ENCODE measurements at regions not wholly inside any gene's neighbourhood (a gene's known extent, or its start where the extent isn't known, plus 50 kb on each side); places are given as distances from the start of the nearest gene placed in this dataset.

GRCh38 chr18:51656249-51656648 is 458.8 kb upstream of the MEX3C start:
- Histone ChIP-seq H3K27ac (ENCODE audit: extremely low read depth, low read depth, low read length) (no peak overlapping the region), H3K9me1 (ENCODE audit: control insufficient read depth, insufficient read depth, low read length) (no peaks in the 10 kb centered on the region), H3K79me2 (ENCODE audit: control insufficient read depth, insufficient read depth, low read length) (no peaks in the 10 kb centered on the region), H3K9me3 (replicated peaks; ENCODE audit: control insufficient read depth, insufficient read depth, low read depth, low read length) (no peaks in the 10 kb centered on the region), H4K20me1 (replicated peaks; ENCODE audit: control insufficient read depth, insufficient read depth, low read length) (no peaks in the 10 kb centered on the region), H3K27me3 (ENCODE audit: control insufficient read depth in 2 of 2, insufficient read depth in 2 of 2, low read length in 2 of 2) (no peaks in the 10 kb centered on the region), H3K4me1 (replicated peaks in 1 of 2; ENCODE audit: control insufficient read depth in 2 of 2, insufficient read depth in 2 of 2, low read length in 2 of 2) (no peaks in the 10 kb centered on the region), H3K4me2 (ENCODE audit: insufficient read depth, low read length) (no peak overlapping the region), H3K4me3 (no peak overlapping the region), H3K36me3 (ENCODE audit: control insufficient read depth, insufficient read depth, low read length) (no peaks in the 10 kb centered on the region), H2AFZ (ENCODE audit: low read depth, low read length) (no peak overlapping the region), H3K9ac (ENCODE audit: insufficient read depth in 1 of 2, low read depth in 2 of 2, low read length in 2 of 2) (no peak overlapping the region)
- no peak for DNase-seq (ENCODE audit: extremely low read depth in 1 of 4, low spot score in 3 of 4)
- no TSS peak for BruUV-seq (replicated peaks)
- TF ChIP-seq ZNF668 (CRISPR knock-in tag; IDR thresholded peaks at IDR 0.05) (no peak), ZBTB9 (CRISPR knock-in tag; IDR thresholded peaks at IDR 0.05) (no peak), NRF1 (conservative IDR thresholded peaks at IDR 0.05 in 1 of 2, IDR thresholded peaks at IDR 0.05 in 1 of 2) (peak; percentile 72 to 76)
- intact Hi-C loops (cut with micrococcal nuclease) (no loop called here), in situ Hi-C loops (cut with MboI) (loop anchor here (25.0 kb wide), 1 partner anchor 544 kb away; no protein-coding TSS in a partner anchor)
- no peak for FAIRE-seq
- ATAC-seq, result no peak
- ChIA-PET CTCF (ENCODE audit: low intra/inter-chr PET ratio) (no interaction called here), POLR2A (no interaction called here)
- 2% methylated on average over 11 of the region's 12 CpGs for WGBS (ENCODE audit: insufficient coverage, low coverage, missing lambda C conversion rate)

GRCh38 chr18:51658436-51658835 is 461.0 kb upstream of the MEX3C start:
- no TSS peak for BruUV-seq (replicated peaks)
- in situ Hi-C loops (cut with MboI), result loop anchor here (25.0 kb wide), 1 partner anchor 546 kb away; no protein-coding TSS in a partner anchor

More at GRCh38 chr18:51658436-51658835, 461.0 kb upstream of the MEX3C start:
- CTCF ChIA-PET (ENCODE audit: low intra/inter-chr PET ratio), result no interaction called here
- FAIRE-seq, result no peak
- Histone ChIP-seq H3K27me3 (ENCODE audit: control insufficient read depth in 2 of 2, insufficient read depth in 2 of 2, low read length in 2 of 2) (no peaks in the 10 kb centered on the region), H3K4me3 (no peak overlapping the region), H3K9me1 (ENCODE audit: control insufficient read depth, insufficient read depth, low read length) (no peaks in the 10 kb centered on the region), H4K20me1 (replicated peaks; ENCODE audit: control insufficient read depth, insufficient read depth, low read length) (no peaks in the 10 kb centered on the region), H3K27ac (ENCODE audit: extremely low read depth, low read depth, low read length) (no peak overlapping the region), H3K4me2 (ENCODE audit: insufficient read depth, low read length) (no peak overlapping the region), H3K9me3 (replicated peaks; ENCODE audit: control insufficient read depth, insufficient read depth, low read depth, low read length) (no peaks in the 10 kb centered on the region), H3K36me3 (ENCODE audit: control insufficient read depth, insufficient read depth, low read length) (no peaks in the 10 kb centered on the region), H3K79me2 (ENCODE audit: control insufficient read depth, insufficient read depth, low read length) (no peaks in the 10 kb centered on the region), H2AFZ (ENCODE audit: low read depth, low read length) (no peak overlapping the region), H3K4me1 (replicated peaks in 1 of 2; ENCODE audit: control insufficient read depth in 2 of 2, insufficient read depth in 2 of 2, low read length in 2 of 2) (no peaks in the 10 kb centered on the region), H3K9ac (ENCODE audit: insufficient read depth in 1 of 2, low read depth in 2 of 2, low read length in 2 of 2) (no peak overlapping the region)
- intact Hi-C loops (cut with micrococcal nuclease), result no loop called here
- POLR2A ChIA-PET, result no interaction called here
- WGBS (ENCODE audit: insufficient coverage, low coverage, missing lambda C conversion rate), result 0% methylated on average over 4 of the region's 4 CpGs
- DNase-seq (ENCODE audit: extremely low read depth in 1 of 4, low spot score in 3 of 4), result no peak
- ATAC-seq, result no peak
- TF ChIP-seq CREB3 (tag; conservative IDR thresholded peaks at IDR 0.05; ENCODE audit: low read depth) (no peak), ETV5 (CRISPR knock-in tag; IDR thresholded peaks at IDR 0.05; ENCODE audit: low read depth) (no peak), PHB (CRISPR knock-in tag; IDR thresholded peaks at IDR 0.05) (no peak), KLF6 (CRISPR knock-in tag; IDR thresholded peaks at IDR 0.05; ENCODE audit: borderline replicate concordance) (no peak), POLR2B (IDR thresholded peaks at IDR 0.05; ENCODE audit: low read depth, partially characterized antibody) (no peak), STAT6 (CRISPR knock-in tag; IDR thresholded peaks at IDR 0.05) (no peak), ZFP1 (CRISPR knock-in tag; IDR thresholded peaks at IDR 0.05) (no peak), CAMTA2 (CRISPR knock-in tag; conservative IDR thresholded peaks at IDR 0.05) (no peak), PHF20 (IDR thresholded peaks at IDR 0.05; ENCODE audit: partially characterized antibody) (no peak), NBN (IDR thresholded peaks at IDR 0.05; ENCODE audit: low read depth) (no peak), PHB2 (IDR thresholded peaks at IDR 0.05; ENCODE audit: low read depth) (no peak)

Measured in K562 (cell line).